ENCODE measurements at regions not wholly inside any gene's neighbourhood (a gene's known extent, or its start where the extent isn't known, plus 50 kb on each side); places are given as distances from the start of the nearest gene placed in this dataset.

DNA sequence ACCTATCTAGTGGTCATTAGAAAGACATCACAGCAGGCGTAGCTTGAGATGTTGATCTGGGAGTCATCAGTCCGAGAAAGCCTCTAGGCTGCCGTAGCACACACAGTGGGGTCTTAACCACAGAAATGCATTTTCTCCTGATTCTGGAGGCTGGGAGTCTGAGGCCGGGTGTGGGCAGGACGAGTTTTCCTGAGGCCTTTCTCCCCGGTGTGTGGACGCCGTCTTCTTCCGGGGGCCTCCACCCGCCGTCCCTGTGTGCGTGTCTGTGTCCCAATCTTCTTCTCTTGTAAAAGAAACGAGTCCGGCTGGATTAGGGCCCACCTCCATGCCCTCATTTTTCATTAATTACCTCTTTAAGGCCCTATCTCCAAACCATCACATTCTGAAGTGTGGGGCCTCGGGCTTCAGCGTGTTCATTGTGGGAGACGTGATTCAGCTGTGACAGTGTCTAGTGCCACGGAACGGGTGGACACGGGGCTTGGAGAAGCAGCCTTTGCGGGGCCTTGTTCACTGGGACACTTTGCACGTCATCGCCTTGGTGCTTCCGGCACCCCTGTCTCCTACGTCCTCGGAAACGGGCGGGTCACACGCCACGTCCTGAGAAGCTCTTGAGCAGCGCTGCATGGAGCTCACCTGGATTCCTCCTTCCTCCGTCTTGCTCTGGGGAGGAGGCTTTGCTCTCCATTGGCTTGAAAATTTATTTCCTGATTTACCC is 208.9 kb upstream of the SOX1 start:
- TF ChIP-seq CTCF (conservative IDR thresholded peaks at IDR 0.05 in 1 of 2, IDR thresholded peaks at IDR 0.05 in 1 of 2; ENCODE audit: extremely low read depth in 1 of 2, insufficient read depth in 1 of 2, low read depth in 1 of 2, low read length in 2 of 2) (no peak), EZH2 (IDR thresholded peaks at IDR 0.05; ENCODE audit: borderline replicate concordance, low read length) (no peak)

All from mammary epithelial cell (primary cell).